ENCODE measurements at regions not wholly inside any gene's neighbourhood (a gene's known extent, or its start where the extent isn't known, plus 50 kb on each side); places are given as distances from the start of the nearest gene placed in this dataset.

- TF ChIP-seq CTCF (IDR thresholded peaks at IDR 0.05 in 8 of 11, conservative IDR thresholded peaks at IDR 0.05 in 3 of 11) (no peak), POLR2A (IDR thresholded peaks at IDR 0.05) (no peak)
These were observed 226.5 kb upstream of the AKR1E2 start for GRCh38 chr10:4599471-4599870.
